Muscle of leg (tissue), 3 donors: ENCODE measurements at regions not wholly inside any gene's neighbourhood (a gene's known extent, or its start where the extent isn't known, plus 50 kb on each side); places are given as distances from the start of the nearest gene placed in this dataset.

ENCODE experiments used
- DNase-seq: peaks from one replicate; pipeline ENCODE4 v3.0.0; 2013
- H3K27ac ChIP-seq: one replicate; pipeline ENCODE4 v1.5.1; 2013; ENCODE audit warnings: mild to moderate bottlenecking, low read length, control low read depth
- H3K27me3 ChIP-seq: one replicate; pipeline ENCODE4 v1.6.1; 2013; ENCODE audit warnings: low read length; ENCODE audit not compliant: control insufficient read depth, insufficient read depth
- H3K36me3 ChIP-seq: one replicate; pipeline ENCODE4 v1.6.1; 2013; ENCODE audit warnings: low read length; ENCODE audit not compliant: control insufficient read depth, insufficient read depth
- H3K4me1 ChIP-seq: one replicate; pipeline ENCODE4 v1.6.1; 2013; ENCODE audit warnings: low read length; ENCODE audit not compliant: control insufficient read depth, insufficient read depth
- H3K4me3 ChIP-seq: one replicate; pipeline ENCODE4 v1.5.1; 2013; ENCODE audit warnings: low read length, control low read depth
- H3K9me3 ChIP-seq: replicated peaks from 2 replicates; pipeline ENCODE4 v1.6.1; 2013; ENCODE audit warnings: low read depth, low read length; ENCODE audit not compliant: control insufficient read depth
- WGBS: methylation state at CpG from one replicate; pipeline ENCODE4 v1.1.5; 2013; ENCODE audit warnings: missing lambda C conversion rate; ENCODE audit not compliant: insufficient coverage; 5-methylcytosine and 5-hydroxymethylcytosine counted together

DNA sequence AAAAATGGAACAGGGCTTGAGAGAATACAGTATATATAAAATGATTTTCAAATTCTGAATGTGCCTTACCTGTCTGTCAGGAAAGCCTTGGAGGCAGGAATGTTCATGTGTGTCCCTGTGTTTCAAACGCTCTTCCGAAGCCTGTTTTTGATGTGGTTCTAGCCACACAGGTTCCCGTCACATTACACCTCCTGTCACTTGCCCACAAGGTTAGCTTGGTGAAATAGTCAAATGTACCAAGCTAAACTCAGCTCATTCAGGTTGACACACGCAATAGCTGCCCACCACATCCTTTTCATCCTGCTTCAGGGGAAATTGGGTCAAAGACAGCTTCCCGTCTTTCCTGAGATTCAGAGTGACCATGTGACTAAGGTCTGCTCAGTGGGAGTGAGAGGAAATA is 574.0 kb downstream of the EFNB2 start:
- Histone ChIP-seq H3K4me1 (peaks cover 4% of the 10 kb centered on the region), H3K9me3 (no peaks in the 10 kb centered on the region), H3K4me3 (no peak overlapping the region), H3K36me3 (no peaks in the 10 kb centered on the region), H3K27me3 (no peaks in the 10 kb centered on the region), H3K27ac (no peak overlapping the region)
- WGBS = 84% methylated on average over 3 of the region's 5 CpGs
- DNase-seq = no peak

DNA sequence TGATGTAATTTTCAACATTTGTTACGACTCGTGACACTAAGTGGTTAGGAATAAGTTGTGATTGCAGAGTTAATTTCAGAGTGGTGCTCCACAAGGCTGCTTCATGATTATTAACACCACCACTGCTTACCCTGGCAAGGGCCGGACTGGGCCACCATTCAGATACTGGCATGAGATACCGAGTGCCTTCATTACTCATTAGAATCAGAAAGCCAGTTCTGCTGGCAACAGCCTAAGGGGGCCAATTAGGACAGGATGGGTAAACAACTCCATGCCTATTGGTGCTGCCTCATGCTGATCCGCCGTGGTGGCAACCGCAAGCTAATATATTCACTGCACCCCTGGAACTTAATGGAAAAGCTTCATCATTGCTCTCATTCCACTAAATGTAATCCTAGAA is 575.1 kb downstream of the EFNB2 start:
- Histone ChIP-seq H3K9me3 (no peaks in the 10 kb centered on the region), H3K27ac (no peak overlapping the region), H3K4me3 (no peak overlapping the region), H3K27me3 (no peaks in the 10 kb centered on the region), H3K36me3 (no peaks in the 10 kb centered on the region), H3K4me1 (peaks cover 4% of the 10 kb centered on the region)
- WGBS = 88% methylated on average over 1 of the region's 7 CpGs
- no peak for DNase-seq

DNA sequence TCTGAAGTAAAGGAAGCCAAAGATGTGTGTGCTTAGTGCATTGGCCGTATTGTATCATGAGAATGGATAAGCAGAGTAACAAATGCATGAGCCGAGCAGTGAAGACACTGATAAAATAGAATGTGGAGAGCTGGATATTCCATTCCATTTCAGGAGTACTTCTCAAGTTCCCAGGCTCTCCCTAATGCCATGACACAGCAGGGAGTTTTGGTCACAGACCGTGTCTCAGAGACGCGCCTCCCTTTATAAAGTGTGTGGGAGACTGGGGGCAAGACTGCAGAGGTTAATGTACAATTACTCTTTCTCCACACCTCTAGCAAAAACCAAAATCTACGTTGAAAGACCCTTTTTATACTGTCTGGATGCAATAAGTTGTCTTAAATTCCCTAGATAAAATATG is 575.6 kb downstream of the EFNB2 start:
- DNase-seq = no peak
- no peaks in the 10 kb centered on the region for H3K9me3 ChIP-seq
- H3K27ac ChIP-seq = no peak overlapping the region
- no peaks in the 10 kb centered on the region for H3K36me3 ChIP-seq
- H3K4me1 ChIP-seq = peaks cover 4% of the 10 kb centered on the region
- no peak overlapping the region for H3K4me3 ChIP-seq
- no peaks in the 10 kb centered on the region for H3K27me3 ChIP-seq
- WGBS = 100% methylated on average over 1 of the region's 6 CpGs

DNA sequence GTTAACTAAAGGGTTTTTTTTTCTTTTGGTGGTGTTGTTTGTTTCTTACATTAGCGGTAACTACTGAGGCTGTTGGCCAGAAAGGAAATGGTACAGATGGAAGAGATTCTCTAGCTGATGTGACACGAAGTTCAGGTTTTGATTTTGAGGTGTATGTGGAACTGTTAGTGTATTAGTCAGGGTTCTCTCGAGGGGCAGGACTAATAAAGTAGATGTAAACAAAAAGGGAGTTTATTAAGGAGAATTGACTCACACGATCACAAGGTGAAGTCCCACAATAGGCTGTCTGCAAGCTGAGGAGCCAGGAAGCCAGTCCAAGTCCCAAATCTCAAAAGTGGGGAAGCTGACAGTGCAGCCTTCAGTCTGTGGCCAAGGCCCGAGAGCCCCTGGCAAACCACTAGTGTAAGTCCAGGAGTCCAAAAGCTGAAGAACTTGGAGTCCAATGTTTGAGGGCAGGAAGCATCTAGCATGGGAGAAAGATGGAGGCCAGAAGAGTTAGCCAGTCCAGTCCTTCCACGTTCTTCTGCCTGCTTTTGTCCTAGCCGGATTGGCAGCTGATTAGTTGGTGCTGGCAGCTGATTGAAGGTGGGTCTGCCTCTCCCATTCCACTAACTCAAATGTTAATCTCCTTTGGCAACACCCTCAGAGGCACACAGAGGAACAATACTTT is 577.6 kb downstream of the EFNB2 start:
- Histone ChIP-seq H3K36me3 (no peaks in the 10 kb centered on the region), H3K27me3 (no peaks in the 10 kb centered on the region), H3K4me3 (no peak overlapping the region), H3K9me3 (no peaks in the 10 kb centered on the region), H3K27ac (no peak overlapping the region), H3K4me1 (peaks cover 4% of the 10 kb centered on the region)
- peak; percentile 42 for DNase-seq
- WGBS = 36% methylated on average over 4 of the region's 7 CpGs

DNA sequence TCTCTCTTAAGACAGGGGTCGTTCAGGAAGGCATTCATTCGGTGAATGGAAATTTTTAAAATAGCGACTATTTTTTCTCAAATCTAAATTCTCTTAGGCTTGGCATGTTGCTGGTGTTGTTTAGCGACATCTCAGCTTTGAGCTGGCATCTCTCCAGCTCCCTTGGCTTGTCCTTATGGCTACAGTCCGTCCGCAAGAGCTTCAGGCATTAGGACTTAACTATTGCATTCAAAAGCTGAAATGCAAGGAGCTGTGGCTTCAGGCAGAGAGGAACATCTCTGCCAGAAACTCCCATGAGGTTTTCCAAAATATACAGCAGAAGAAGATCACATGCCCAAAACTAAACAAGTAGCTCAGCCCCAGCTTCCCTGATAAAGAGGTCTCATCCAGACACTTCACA is 578.5 kb downstream of the EFNB2 start:
- DNase-seq = peak; percentile 54
- 19% methylated on average over 3 of the region's 6 CpGs for WGBS
- H3K9me3 ChIP-seq = no peaks in the 10 kb centered on the region
- H3K4me1 ChIP-seq = peaks cover 4% of the 10 kb centered on the region
- no peak overlapping the region for H3K4me3 ChIP-seq
- no peaks in the 10 kb centered on the region for H3K27me3 ChIP-seq
- H3K27ac ChIP-seq = no peak overlapping the region
- no peaks in the 10 kb centered on the region for H3K36me3 ChIP-seq

DNA sequence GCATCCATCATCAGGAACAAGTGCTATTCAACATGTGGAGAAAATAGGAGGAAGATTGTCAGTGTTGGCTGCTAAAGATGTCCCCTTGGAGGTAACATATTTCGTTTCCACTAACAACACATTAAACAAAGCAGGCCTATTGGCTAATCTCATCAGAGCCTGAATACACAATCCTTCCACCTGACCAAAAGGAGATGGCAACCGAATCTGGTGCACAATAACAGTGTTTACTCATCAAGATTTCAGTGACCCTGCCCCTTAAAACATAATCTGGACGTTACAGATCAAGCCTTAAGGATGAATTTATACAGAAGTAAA is 582.5 kb downstream of the EFNB2 start:
- 0% methylated on average over 1 of the region's 3 CpGs for WGBS
- Histone ChIP-seq H3K4me3 (no peak overlapping the region), H3K36me3 (no peaks in the 10 kb centered on the region), H3K27ac (no peak overlapping the region), H3K4me1 (peaks cover 4% of the 10 kb centered on the region), H3K9me3 (no peaks in the 10 kb centered on the region), H3K27me3 (no peaks in the 10 kb centered on the region)
- DNase-seq = peak; percentile 59

DNA sequence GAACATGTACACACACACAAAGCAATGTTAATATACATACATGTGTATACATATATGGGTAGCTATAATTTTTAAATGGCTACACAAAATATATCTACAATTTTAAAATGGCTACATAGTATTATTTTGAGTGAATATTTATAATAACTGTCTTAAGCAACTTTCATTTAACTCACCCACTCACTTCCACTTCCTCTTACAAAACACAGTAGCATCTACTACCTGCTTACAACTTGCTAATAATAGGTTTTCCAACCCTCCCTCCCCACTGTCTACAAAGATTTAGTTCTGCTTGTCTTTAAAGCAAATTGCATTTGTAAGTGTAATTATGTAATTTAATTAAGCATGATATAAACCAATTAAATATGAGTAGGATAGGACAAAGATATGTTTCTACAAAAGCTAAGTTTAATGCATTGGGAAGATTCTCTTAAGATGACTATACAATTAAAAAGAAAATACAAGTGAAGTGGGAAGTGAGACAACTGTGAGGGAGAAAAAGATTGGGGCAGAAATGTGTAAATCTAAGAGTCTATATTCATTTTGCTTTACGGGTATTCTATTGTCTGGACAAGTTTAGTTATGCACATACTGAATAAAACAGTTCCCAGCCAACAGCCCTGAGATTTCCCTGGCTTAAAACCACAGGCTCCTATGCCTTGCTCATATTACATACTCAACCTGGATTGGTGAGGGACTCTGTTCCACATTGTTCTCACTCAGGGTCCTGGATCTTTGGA is 583.1 kb downstream of the EFNB2 start:
- no CpG with 5 or more reads among the region's 1 CpG for WGBS
- DNase-seq = no peak

DNA sequence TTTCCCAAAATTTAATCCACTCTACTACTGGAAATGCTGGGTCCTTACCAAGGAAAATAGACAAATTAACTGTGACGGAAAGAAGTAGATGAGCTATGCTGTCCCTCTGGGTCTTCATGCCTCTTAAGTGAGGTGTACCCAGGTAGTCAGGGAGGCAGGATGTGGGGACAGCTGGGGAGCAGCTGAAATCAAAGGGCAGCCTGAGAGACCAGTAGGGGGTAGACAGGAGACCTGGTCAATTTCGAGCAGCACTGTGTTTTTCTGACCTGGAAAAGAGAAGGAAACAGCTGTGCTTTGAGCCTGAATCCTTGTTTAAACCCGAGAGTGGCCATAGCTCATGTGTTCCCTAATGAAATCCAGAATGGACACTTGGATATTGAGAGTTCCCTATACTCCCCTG is 587.3 kb downstream of the EFNB2 start:
- H3K27ac ChIP-seq = no peak overlapping the region
- no peaks in the 10 kb centered on the region for H3K27me3 ChIP-seq
- no peaks in the 10 kb centered on the region for H3K9me3 ChIP-seq
- peak; percentile 51 for DNase-seq
- H3K4me1 ChIP-seq = no peaks in the 10 kb centered on the region
- no peak overlapping the region for H3K4me3 ChIP-seq
- H3K36me3 ChIP-seq = no peaks in the 10 kb centered on the region
- 57% methylated on average over 2 of the region's 3 CpGs for WGBS

More for the DNA sequence above, 583.1 kb downstream of the EFNB2 start:
- H3K36me3 ChIP-seq = no peaks in the 10 kb centered on the region
- no peak overlapping the region for H3K4me3 ChIP-seq
- H3K27ac ChIP-seq = no peak overlapping the region
- H3K4me1 ChIP-seq = peaks cover 4% of the 10 kb centered on the region
- no peaks in the 10 kb centered on the region for H3K9me3 ChIP-seq
- H3K27me3 ChIP-seq = no peaks in the 10 kb centered on the region

DNA sequence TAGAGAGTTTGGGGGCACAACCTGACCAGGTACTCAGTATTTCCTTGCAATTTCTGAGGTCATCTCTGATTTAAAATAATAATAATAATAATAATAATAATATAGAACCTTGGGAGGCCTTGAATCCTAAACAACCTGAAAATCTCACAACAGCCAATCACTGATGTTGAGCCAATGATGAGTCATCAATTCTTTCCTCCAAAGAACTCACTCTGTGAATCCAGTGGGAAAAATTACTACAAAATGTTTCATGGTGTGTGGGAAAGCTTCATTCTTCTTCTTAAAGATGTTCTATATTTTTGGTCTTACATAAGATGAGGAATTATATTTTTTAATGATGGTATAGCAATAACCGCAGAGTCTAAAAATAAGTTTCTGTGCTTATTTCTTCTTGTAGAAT is 594.6 kb downstream of the EFNB2 start:
- Histone ChIP-seq H3K27me3 (no peaks in the 10 kb centered on the region), H3K9me3 (no peaks in the 10 kb centered on the region), H3K36me3 (no peaks in the 10 kb centered on the region), H3K27ac (no peak overlapping the region), H3K4me3 (no peak overlapping the region), H3K4me1 (peaks cover 2% of the 10 kb centered on the region)
- WGBS = no CpG with 5 or more reads among the region's 1 CpG
- DNase-seq = no peak

DNA sequence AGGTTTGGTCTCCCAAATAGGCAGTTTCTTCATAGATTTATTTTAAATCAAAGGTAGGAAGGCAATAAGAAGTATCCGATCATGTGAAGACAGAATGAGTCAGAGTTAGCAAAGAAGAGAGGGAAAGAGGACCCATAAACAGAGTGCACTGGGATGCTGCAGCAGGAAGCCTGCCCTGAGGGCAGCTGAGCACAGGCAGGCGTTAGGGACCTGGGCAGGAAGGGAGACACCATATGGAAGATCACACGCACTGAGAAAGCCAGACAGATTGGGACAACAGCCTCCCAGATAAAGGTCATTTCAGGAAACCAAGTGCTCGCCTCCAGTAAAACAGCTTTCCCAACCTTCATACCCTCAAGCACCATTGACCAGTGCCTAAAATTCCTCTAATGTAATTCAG is 598.0 kb downstream of the EFNB2 start:
- Histone ChIP-seq H3K27ac (no peak overlapping the region), H3K36me3 (no peaks in the 10 kb centered on the region), H3K9me3 (no peaks in the 10 kb centered on the region), H3K4me1 (peaks cover 2% of the 10 kb centered on the region), H3K27me3 (no peaks in the 10 kb centered on the region), H3K4me3 (no peak overlapping the region)
- DNase-seq = no peak
- 68% methylated on average over 4 of the region's 4 CpGs for WGBS
